GM21786 (cell line): ENCODE measurements at regions not wholly inside any gene's neighbourhood (a gene's known extent, or its start where the extent isn't known, plus 50 kb on each side); places are given as distances from the start of the nearest gene placed in this dataset.
"Not testable (repeated sequence)": the region's sequence is repeated elsewhere in the genome, so short reads cannot be mapped to it uniquely, and the experiment has no call there.

Experiments
- ATAC-seq: cut with Tn5 transposase; IDR thresholded peaks from one replicate; pipeline ENCODE4 v1.9.1; 2021; ENCODE audit not compliant: unreplicated experiment

- ATAC-seq, result no peak
These were observed 54.4 kb upstream of the GRIP1 start for GRCh38 chr12:66733321-66733720.

- ATAC-seq, result no peak
These were observed 55.0 kb upstream of the GRIP1 start for GRCh38 chr12:66733839-66734238.

GRCh38 chr12:66735275-66735674 is 56.4 kb upstream of the GRIP1 start:
- no peak for ATAC-seq

GRCh38 chr12:66736931-66737330 is 58.1 kb upstream of the GRIP1 start:
- ATAC-seq, result no peak

GRCh38 chr12:66739266-66739665 is 60.4 kb upstream of the GRIP1 start:
- no peak for ATAC-seq

- ATAC-seq, result no peak
These were observed 61.2 kb upstream of the GRIP1 start for GRCh38 chr12:66739940-66740651.

- no peak for ATAC-seq
These were observed 61.9 kb upstream of the GRIP1 start for GRCh38 chr12:66740732-66741131.

GRCh38 chr12:66741919-66742318 is 63.0 kb upstream of the GRIP1 start:
- ATAC-seq, result no peak

- ATAC-seq, result no peak
These were observed 63.9 kb upstream of the GRIP1 start for GRCh38 chr12:66742508-66743367.

GRCh38 chr12:66744461-66744860 is 65.6 kb upstream of the GRIP1 start:
- no peak for ATAC-seq

GRCh38 chr12:66744956-66745383 is 66.1 kb upstream of the GRIP1 start:
- no peak for ATAC-seq

- no peak for ATAC-seq
These were observed 67.8 kb upstream of the GRIP1 start for GRCh38 chr12:66746489-66747201.

- ATAC-seq, result no peak
These were observed 72.7 kb upstream of the GRIP1 start for GRCh38 chr12:66751432-66752113.

GRCh38 chr12:66753810-66754209 is 74.9 kb upstream of the GRIP1 start:
- no peak for ATAC-seq

GRCh38 chr12:66755727-66756395 is 77.0 kb upstream of the GRIP1 start:
- ATAC-seq, result no peak

- ATAC-seq, result no peak
These were observed 77.8 kb upstream of the GRIP1 start for GRCh38 chr12:66756631-66757030.

- not testable (repeated sequence) for ATAC-seq
These were observed 81.2 kb upstream of the GRIP1 start for GRCh38 chr12:66760122-66760521.

- ATAC-seq, result no peak
These were observed 84.6 kb upstream of the GRIP1 start for GRCh38 chr12:66763467-66763866.

GRCh38 chr12:66765204-66765603 is 86.3 kb upstream of the GRIP1 start:
- no peak for ATAC-seq

- no peak for ATAC-seq
These were observed 88.7 kb upstream of the GRIP1 start for GRCh38 chr12:66767536-66767935.

- no peak for ATAC-seq
These were observed 89.4 kb upstream of the GRIP1 start for GRCh38 chr12:66768293-66768692.
